ENCODE measurements at regions not wholly inside any gene's neighbourhood (a gene's known extent, or its start where the extent isn't known, plus 50 kb on each side); places are given as distances from the start of the nearest gene placed in this dataset.

GRCh38 chr1:229950020-229950419 is 117.0 kb upstream of the GALNT2 start:
- TF ChIP-seq CTCF (IDR thresholded peaks at IDR 0.05; ENCODE audit: low read depth, low read length, missing control alignments): no peak
- no peak for DNase-seq (ENCODE audit: extremely low read depth, low read depth)
- no peak overlapping the region for H3K4me3 ChIP-seq (replicated peaks; ENCODE audit: low read depth, low read length)

- TF ChIP-seq CTCF (IDR thresholded peaks at IDR 0.05; ENCODE audit: low read depth, low read length, missing control alignments): no peak
- H3K4me3 ChIP-seq (replicated peaks; ENCODE audit: low read depth, low read length): no peak overlapping the region
- no peak for DNase-seq (ENCODE audit: extremely low read depth, low read depth)
Observed at GRCh38 chr1:229950908-229951307, 116.1 kb upstream of the GALNT2 start.

- no peak for TF ChIP-seq CTCF (IDR thresholded peaks at IDR 0.05; ENCODE audit: low read depth, low read length, missing control alignments)
- no peak for DNase-seq (ENCODE audit: extremely low read depth, low read depth)
- no peak overlapping the region for H3K4me3 ChIP-seq (replicated peaks; ENCODE audit: low read depth, low read length)
Observed at GRCh38 chr1:229951856-229952534, 115.0 kb upstream of the GALNT2 start.

- no peak for TF ChIP-seq CTCF (IDR thresholded peaks at IDR 0.05; ENCODE audit: low read depth, low read length, missing control alignments)
- no peak overlapping the region for H3K4me3 ChIP-seq (replicated peaks; ENCODE audit: low read depth, low read length)
- DNase-seq (ENCODE audit: extremely low read depth, low read depth): no peak
Observed at GRCh38 chr1:229952670-229953520, 114.1 kb upstream of the GALNT2 start.

GRCh38 chr1:229953736-229954326 is 113.2 kb upstream of the GALNT2 start:
- DNase-seq (ENCODE audit: extremely low read depth, low read depth): no peak
- H3K4me3 ChIP-seq (replicated peaks; ENCODE audit: low read depth, low read length): no peak overlapping the region
- no peak for TF ChIP-seq CTCF (IDR thresholded peaks at IDR 0.05; ENCODE audit: low read depth, low read length, missing control alignments)

- TF ChIP-seq CTCF (IDR thresholded peaks at IDR 0.05; ENCODE audit: low read depth, low read length, missing control alignments): no peak
- no peak for DNase-seq (ENCODE audit: extremely low read depth, low read depth)
- H3K4me3 ChIP-seq (replicated peaks; ENCODE audit: low read depth, low read length): no peak overlapping the region
Observed at GRCh38 chr1:229964281-229964680, 102.8 kb upstream of the GALNT2 start.
